ENCODE measurements at regions not wholly inside any gene's neighbourhood (a gene's known extent, or its start where the extent isn't known, plus 50 kb on each side); places are given as distances from the start of the nearest gene placed in this dataset.
A peak's percentile ranks its signal among the peaks of the same experiment; 100 is the strongest.

DNA sequence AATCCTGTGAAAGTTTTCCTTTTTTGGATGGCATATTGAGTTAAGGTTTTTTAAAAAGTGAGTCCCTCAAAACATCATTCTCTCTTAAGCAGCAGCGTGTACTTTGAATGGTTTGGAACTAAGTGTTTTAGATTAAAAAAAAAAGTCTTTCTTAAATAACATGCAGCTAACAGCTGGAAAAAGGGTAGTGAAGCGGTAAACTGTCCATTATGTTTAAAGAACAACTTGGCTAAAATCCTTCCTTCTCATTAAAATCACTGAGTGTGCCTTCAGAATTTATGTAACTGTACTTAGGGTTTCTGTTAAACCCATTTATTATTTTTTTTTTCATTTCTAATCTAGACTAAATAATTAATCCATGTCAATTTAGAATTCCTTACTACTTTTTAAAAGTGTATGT is 254.2 kb upstream of the ADAMTS5 start:
- no peaks in the 10 kb centered on the region for H3K79me1 ChIP-seq (replicated peaks; ENCODE audit: low read length, poor library complexity, severe bottlenecking)
- no peak overlapping the region for H4K91ac ChIP-seq (ENCODE audit: low read length)
- no peak overlapping the region for H2AFZ ChIP-seq (ENCODE audit: low read depth, low read length)
- H3K23ac ChIP-seq (ENCODE audit: low read length in 2 of 2), result no peak overlapping the region
- no peak for DNase-seq
- no peak overlapping the region for H3K4me3 ChIP-seq (ENCODE audit: insufficient read depth in 1 of 2, low read depth in 1 of 2, low read length in 2 of 2)
- H3K27me3 ChIP-seq (ENCODE audit: control insufficient read depth in 1 of 2, insufficient read depth in 1 of 2, low read length in 2 of 2), result no peaks in the 10 kb centered on the region
- H4K8ac ChIP-seq (ENCODE audit: low read length), result no peak overlapping the region
- no peaks in the 10 kb centered on the region for H3K4me1 ChIP-seq (ENCODE audit: control insufficient read depth, insufficient read depth, low read depth, low read length)
- H3K27ac ChIP-seq (ENCODE audit: low read length, poor library complexity, severe bottlenecking), result no peak overlapping the region
- no peak overlapping the region for H3K4ac ChIP-seq (ENCODE audit: low read depth in 1 of 2, low read length in 2 of 2)
- no peaks in the 10 kb centered on the region for H3K36me3 ChIP-seq (ENCODE audit: control insufficient read depth in 1 of 2, insufficient read depth in 2 of 2, low read depth in 1 of 2, low read length in 2 of 2)
- H3K18ac ChIP-seq (ENCODE audit: low read depth in 1 of 2, low read length in 2 of 2), result no peak overlapping the region
- H3K9me3 ChIP-seq (ENCODE audit: control insufficient read depth, low read length), result no peaks in the 10 kb centered on the region
- no peak overlapping the region for H2BK120ac ChIP-seq (ENCODE audit: low read depth, low read length)
- no peak overlapping the region for H2BK15ac ChIP-seq (ENCODE audit: low read depth, poor library complexity, severe bottlenecking)
- WGBS, result no CpG with 5 or more reads among the region's 2 CpGs
- no peak overlapping the region for H3K14ac ChIP-seq (ENCODE audit: low read length in 2 of 2)
- no peak overlapping the region for H2BK12ac ChIP-seq (ENCODE audit: low read length in 2 of 2)
- H3K4me2 ChIP-seq (ENCODE audit: low read length, poor library complexity, severe bottlenecking), result no peak overlapping the region
- H2BK5ac ChIP-seq (ENCODE audit: low read depth, low read length, poor library complexity, severe bottlenecking), result no peak overlapping the region
- H2AK5ac ChIP-seq (ENCODE audit: low read length, severe bottlenecking), result no peak overlapping the region
- peak overlapping the region; percentile 58 for H3K9ac ChIP-seq (ENCODE audit: low read length)

DNA sequence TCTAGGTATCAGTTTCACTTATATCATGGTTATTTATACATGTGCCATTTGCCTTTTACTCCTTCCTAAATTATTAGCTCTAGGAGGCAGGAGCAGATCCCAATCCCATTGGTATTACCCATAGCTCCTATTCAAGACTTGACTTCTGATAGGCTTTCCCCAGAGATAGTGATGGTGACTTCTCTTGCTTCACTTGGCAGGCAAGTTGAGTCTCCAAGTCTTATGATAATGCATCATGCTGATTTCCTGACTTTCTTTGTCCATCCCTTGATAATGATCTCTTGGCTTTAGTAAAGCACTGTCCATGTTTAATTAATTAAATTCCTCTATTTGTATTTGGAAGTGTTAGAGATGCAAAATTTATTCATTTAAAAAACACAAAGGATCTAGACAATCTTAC is 253.5 kb upstream of the ADAMTS5 start:
- Histone ChIP-seq H2AFZ (ENCODE audit: low read depth, low read length) (no peak overlapping the region), H2BK12ac (ENCODE audit: low read length in 2 of 2) (no peak overlapping the region), H3K18ac (ENCODE audit: low read depth in 1 of 2, low read length in 2 of 2) (no peak overlapping the region), H2BK15ac (ENCODE audit: low read depth, poor library complexity, severe bottlenecking) (no peak overlapping the region), H3K4me1 (ENCODE audit: control insufficient read depth, insufficient read depth, low read depth, low read length) (no peaks in the 10 kb centered on the region), H3K36me3 (ENCODE audit: control insufficient read depth in 1 of 2, insufficient read depth in 2 of 2, low read depth in 1 of 2, low read length in 2 of 2) (no peaks in the 10 kb centered on the region), H3K23ac (ENCODE audit: low read length in 2 of 2) (no peak overlapping the region), H3K79me1 (replicated peaks; ENCODE audit: low read length, poor library complexity, severe bottlenecking) (no peaks in the 10 kb centered on the region), H3K4me2 (ENCODE audit: low read length, poor library complexity, severe bottlenecking) (no peak overlapping the region), H4K8ac (ENCODE audit: low read length) (no peak overlapping the region), H3K27ac (ENCODE audit: low read length, poor library complexity, severe bottlenecking) (no peak overlapping the region), H3K4ac (ENCODE audit: low read depth in 1 of 2, low read length in 2 of 2) (no peak overlapping the region), H4K91ac (ENCODE audit: low read length) (no peak overlapping the region), H2AK5ac (ENCODE audit: low read length, severe bottlenecking) (no peak overlapping the region), H3K4me3 (ENCODE audit: insufficient read depth in 1 of 2, low read depth in 1 of 2, low read length in 2 of 2) (no peak overlapping the region), H3K14ac (ENCODE audit: low read length in 2 of 2) (no peak overlapping the region), H2BK120ac (ENCODE audit: low read depth, low read length) (no peak overlapping the region), H3K9ac (ENCODE audit: low read length) (peak overlapping the region; percentile 58), H3K27me3 (ENCODE audit: control insufficient read depth in 1 of 2, insufficient read depth in 1 of 2, low read length in 2 of 2) (no peaks in the 10 kb centered on the region), H3K9me3 (ENCODE audit: control insufficient read depth, low read length) (no peaks in the 10 kb centered on the region), H2BK5ac (ENCODE audit: low read depth, low read length, poor library complexity, severe bottlenecking) (no peak overlapping the region)
- DNase-seq, result no peak

DNA sequence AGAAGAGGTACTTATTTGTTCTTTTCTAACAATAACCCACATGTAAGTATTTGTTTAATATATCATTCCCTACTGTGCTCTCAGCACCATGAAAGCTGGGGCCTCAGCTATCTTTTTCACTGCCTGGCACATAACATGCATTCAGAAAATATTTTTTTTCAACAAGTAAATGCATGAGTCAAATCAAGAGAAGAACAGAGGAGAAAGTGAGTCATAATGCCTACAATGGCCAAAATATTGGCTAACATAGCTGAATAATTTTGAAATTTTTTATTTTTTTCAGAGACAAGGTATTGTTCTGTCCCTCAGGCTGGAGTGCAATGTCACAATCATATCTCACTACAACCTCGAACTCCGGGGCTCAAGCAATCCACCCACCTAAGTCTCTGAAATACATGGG is 252.2 kb upstream of the ADAMTS5 start:
- no peak overlapping the region for H3K4ac ChIP-seq (ENCODE audit: low read depth in 1 of 2, low read length in 2 of 2)
- H3K36me3 ChIP-seq (ENCODE audit: control insufficient read depth in 1 of 2, insufficient read depth in 2 of 2, low read depth in 1 of 2, low read length in 2 of 2), result no peaks in the 10 kb centered on the region
- no peak overlapping the region for H2BK5ac ChIP-seq (ENCODE audit: low read depth, low read length, poor library complexity, severe bottlenecking)
- no peak overlapping the region for H2AK5ac ChIP-seq (ENCODE audit: low read length, severe bottlenecking)
- no peaks in the 10 kb centered on the region for H3K79me1 ChIP-seq (replicated peaks; ENCODE audit: low read length, poor library complexity, severe bottlenecking)
- H2BK12ac ChIP-seq (ENCODE audit: low read length in 2 of 2), result no peak overlapping the region
- H3K27me3 ChIP-seq (ENCODE audit: control insufficient read depth in 1 of 2, insufficient read depth in 1 of 2, low read length in 2 of 2), result no peaks in the 10 kb centered on the region
- H3K4me1 ChIP-seq (ENCODE audit: control insufficient read depth, insufficient read depth, low read depth, low read length), result no peaks in the 10 kb centered on the region
- H2BK15ac ChIP-seq (ENCODE audit: low read depth, poor library complexity, severe bottlenecking), result no peak overlapping the region
- no peak overlapping the region for H2BK120ac ChIP-seq (ENCODE audit: low read depth, low read length)
- no peak overlapping the region for H3K14ac ChIP-seq (ENCODE audit: low read length in 2 of 2)
- H3K23ac ChIP-seq (ENCODE audit: low read length in 2 of 2), result no peak overlapping the region
- no peak overlapping the region for H4K8ac ChIP-seq (ENCODE audit: low read length)
- no peak overlapping the region for H3K18ac ChIP-seq (ENCODE audit: low read depth in 1 of 2, low read length in 2 of 2)
- DNase-seq, result peak; percentile 6
- no peak overlapping the region for H2AFZ ChIP-seq (ENCODE audit: low read depth, low read length)
- H3K4me2 ChIP-seq (ENCODE audit: low read length, poor library complexity, severe bottlenecking), result no peak overlapping the region
- H4K91ac ChIP-seq (ENCODE audit: low read length), result no peak overlapping the region
- H3K27ac ChIP-seq (ENCODE audit: low read length, poor library complexity, severe bottlenecking), result no peak overlapping the region
- 92% methylated on average over 2 of the region's 2 CpGs for WGBS
- H3K4me3 ChIP-seq (ENCODE audit: insufficient read depth in 1 of 2, low read depth in 1 of 2, low read length in 2 of 2), result no peak overlapping the region
- H3K9me3 ChIP-seq (ENCODE audit: control insufficient read depth, low read length), result no peaks in the 10 kb centered on the region
- peak overlapping the region; percentile 53 for H3K9ac ChIP-seq (ENCODE audit: low read length)

DNA sequence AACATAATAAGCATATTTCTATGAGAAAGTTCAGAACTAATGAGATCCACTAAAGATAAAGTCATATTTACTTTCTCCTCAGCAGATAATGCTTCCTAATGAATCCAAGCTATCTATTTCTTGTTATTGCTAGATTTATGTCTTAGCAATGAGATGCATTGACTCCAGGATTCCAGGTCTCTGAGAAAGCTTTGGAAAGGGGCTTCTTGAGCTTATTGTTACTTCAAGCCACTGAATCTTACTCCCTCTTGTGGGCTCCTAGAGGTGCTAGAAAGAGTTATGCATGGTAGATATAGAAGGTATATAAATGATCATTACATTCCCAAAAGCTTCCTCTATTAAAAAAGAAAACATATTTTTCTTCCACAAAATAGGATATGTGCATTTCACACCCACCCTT is 246.4 kb upstream of the ADAMTS5 start:
- Histone ChIP-seq H3K79me1 (replicated peaks; ENCODE audit: low read length, poor library complexity, severe bottlenecking) (no peaks in the 10 kb centered on the region), H3K36me3 (ENCODE audit: control insufficient read depth in 1 of 2, insufficient read depth in 2 of 2, low read depth in 1 of 2, low read length in 2 of 2) (no peaks in the 10 kb centered on the region), H4K91ac (ENCODE audit: low read length) (no peak overlapping the region), H3K4me3 (ENCODE audit: insufficient read depth in 1 of 2, low read depth in 1 of 2, low read length in 2 of 2) (no peak overlapping the region), H2AFZ (ENCODE audit: low read depth, low read length) (no peak overlapping the region), H3K9ac (ENCODE audit: low read length) (no peak overlapping the region), H3K27me3 (ENCODE audit: control insufficient read depth in 1 of 2, insufficient read depth in 1 of 2, low read length in 2 of 2) (no peaks in the 10 kb centered on the region), H3K4me2 (ENCODE audit: low read length, poor library complexity, severe bottlenecking) (no peak overlapping the region), H3K23ac (ENCODE audit: low read length in 2 of 2) (no peak overlapping the region), H3K18ac (ENCODE audit: low read depth in 1 of 2, low read length in 2 of 2) (no peak overlapping the region), H3K9me3 (ENCODE audit: control insufficient read depth, low read length) (no peaks in the 10 kb centered on the region), H4K8ac (ENCODE audit: low read length) (no peak overlapping the region), H2BK15ac (ENCODE audit: low read depth, poor library complexity, severe bottlenecking) (no peak overlapping the region), H3K4ac (ENCODE audit: low read depth in 1 of 2, low read length in 2 of 2) (no peak overlapping the region), H2AK5ac (ENCODE audit: low read length, severe bottlenecking) (no peak overlapping the region), H3K14ac (ENCODE audit: low read length in 2 of 2) (no peak overlapping the region), H2BK12ac (ENCODE audit: low read length in 2 of 2) (no peak overlapping the region), H3K27ac (ENCODE audit: low read length, poor library complexity, severe bottlenecking) (no peak overlapping the region), H2BK5ac (ENCODE audit: low read depth, low read length, poor library complexity, severe bottlenecking) (no peak overlapping the region), H2BK120ac (ENCODE audit: low read depth, low read length) (no peak overlapping the region), H3K4me1 (ENCODE audit: control insufficient read depth, insufficient read depth, low read depth, low read length) (no peaks in the 10 kb centered on the region)
- DNase-seq, result peak; percentile 15
